Sigmoid colon (tissue), 6 donors: ENCODE measurements at regions not wholly inside any gene's neighbourhood (a gene's known extent, or its start where the extent isn't known, plus 50 kb on each side); places are given as distances from the start of the nearest gene placed in this dataset.
"Not testable (repeated sequence)": the region's sequence is repeated elsewhere in the genome, so short reads cannot be mapped to it uniquely, and the experiment has no call there.

Experiments
- DNase-seq: peaks from one replicate; pipeline ENCODE4 v3.0.0-alpha.2; 2019
- H3K27ac ChIP-seq, 4 donors: fragments of 200-600 bp; sonication (generic); one replicate each; pipeline ENCODE4 v1.5.1; 2016 to 2019; ENCODE audit warnings: mild to moderate bottlenecking in 1 of 4
- H3K27me3 ChIP-seq, 3 donors: fragments of 200-600 bp; sonication (generic); one replicate each; pipeline ENCODE4 v1.5.1; 2019; ENCODE audit warnings: mild to moderate bottlenecking in 1 of 3
- H3K36me3 ChIP-seq, 4 donors: fragments of 200-600 bp; sonication (generic); one replicate each; pipeline ENCODE4 v1.5.1; 2016 to 2019
- H3K4me1 ChIP-seq, 4 donors: fragments of 200-600 bp; sonication (generic); one replicate each; pipeline ENCODE4 v1.5.1; 2017 to 2019
- H3K4me3 ChIP-seq, 4 donors: fragments of 200-600 bp; sonication (generic); one replicate each; pipeline ENCODE4 v1.5.1; 2017 to 2019; ENCODE audit warnings: mild to moderate bottlenecking in 2 of 4, moderate library complexity in 1 of 4
- H3K9me3 ChIP-seq, 4 donors: fragments of 200-600 bp in 3 of 4; sonication (generic) in 3 of 4; one replicate each; pipeline versions ENCODE4 v1.5.1 to v1.6.1; 2013 to 2019
- EP300 ChIP-seq, 4 donors: sonication (generic); formaldehyde crosslinking; IDR thresholded peaks; one replicate each; pipeline ENCODE4 v1.6.1; 2017; ENCODE audit warnings: antibody characterized with exemption in 4 of 4
- POLR2A ChIP-seq, 2 donors: fragments of 450-650 bp; IDR thresholded peaks; one replicate each; pipeline ENCODE4 v1.6.1; 2016; ENCODE audit warnings: antibody characterized with exemption in 2 of 2, mild to moderate bottlenecking in 2 of 2, moderate library complexity in 2 of 2
- POLR2AphosphoS5 ChIP-seq, 4 donors: sonication (generic); formaldehyde crosslinking; IDR thresholded peaks; one replicate each; pipeline ENCODE4 v1.6.1; 2017; ENCODE audit warnings: antibody characterized with exemption in 4 of 4
- WGBS, 2 donors: extraction: QIAGEN DNeasy Blood & Tissue Kit; methylation state at CpG; one replicate each; pipeline ENCODE4 v1.1.7; 2013; 5-methylcytosine and 5-hydroxymethylcytosine counted together
- intact Hi-C: fragments of 100-400 bp; cut with DNase I; formaldehyde crosslinking; loops from one replicate; pipeline ENCODE4 v1.15.1; 2023
- TF ChIP-seq, protein P1 (sequence below), 4 experiments: fragments of 450-650 bp in 3 of 4; fragments of 200-600 bp in 1 of 4; IDR thresholded peaks; one replicate each; pipeline ENCODE4 v1.5.1; 2016 to 2019; ENCODE audit warnings: antibody characterized with exemption in 4 of 4, mild to moderate bottlenecking in 3 of 4, moderate library complexity in 2 of 4
- donor health status: healthy with polysubstance abuse.
- donor health status: healthy.

GRCh38 chr17:445839-446238 is 93.2 kb upstream of the RPH3AL start, which contains the start of gene RFLNB:
RFLNB (minus strand) TSS chr17:445939.
- H3K9me3 ChIP-seq, H3K27ac ChIP-seq, H3K27me3 ChIP-seq, DNase-seq, H3K4me3 ChIP-seq, H3K4me1 ChIP-seq, intact Hi-C loops: not testable (repeated sequence)
- peaks cover 0 to 33% (median 4%) of the 10 kb centered on the region in 4 donors for H3K36me3 ChIP-seq
- 76 to 82% methylated on average over 12 of the region's 12 CpGs for WGBS, 2 donors

DNA sequence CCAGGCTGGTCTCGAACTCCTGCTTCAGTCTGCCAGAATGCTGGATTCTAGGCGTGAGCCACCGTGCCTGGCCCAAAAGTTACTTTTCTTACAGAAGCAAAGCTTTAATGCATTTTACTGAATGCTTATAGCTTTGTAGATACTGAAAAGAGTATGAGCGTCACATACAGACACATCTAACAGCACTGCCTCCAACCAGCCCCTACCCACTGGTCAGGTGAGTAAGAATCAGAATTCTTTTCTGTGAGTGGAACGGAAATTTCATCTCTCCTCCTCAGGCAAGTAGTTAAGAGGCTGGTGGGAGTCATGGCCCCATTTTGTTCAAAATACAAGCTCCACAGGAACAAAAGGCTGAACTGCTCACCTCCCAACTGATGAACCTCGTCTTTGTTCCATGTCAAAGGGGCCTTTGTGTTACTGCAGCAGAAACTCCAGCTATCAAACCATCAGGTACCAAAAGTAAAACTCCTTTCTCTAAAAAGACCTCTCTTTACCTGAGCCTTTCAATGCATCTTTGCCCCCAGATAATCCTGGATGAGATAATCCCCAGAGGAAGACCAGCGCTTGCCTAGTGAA is 92.4 kb upstream of the RPH3AL start:
- no peak overlapping the region for H3K27ac ChIP-seq
- DNase-seq: no peak
- H3K27me3 ChIP-seq: no peaks in the 10 kb centered on the region
- no peak overlapping the region for H3K4me3 ChIP-seq
- WGBS, 2 donors: 90 to 93% methylated on average over 7 of the region's 7 CpGs
- peaks cover 0 to 33% (median 4%) of the 10 kb centered on the region in 4 donors for H3K36me3 ChIP-seq
- intact Hi-C loops: no loop called here
- TF ChIP-seq EP300 (IDR thresholded peaks at IDR 0.05) (no peak), POLR2AphosphoS5 (IDR thresholded peaks at IDR 0.05) (no peak), POLR2A (IDR thresholded peaks at IDR 0.05) (no peak)
- TF ChIP-seq, protein P1, sequence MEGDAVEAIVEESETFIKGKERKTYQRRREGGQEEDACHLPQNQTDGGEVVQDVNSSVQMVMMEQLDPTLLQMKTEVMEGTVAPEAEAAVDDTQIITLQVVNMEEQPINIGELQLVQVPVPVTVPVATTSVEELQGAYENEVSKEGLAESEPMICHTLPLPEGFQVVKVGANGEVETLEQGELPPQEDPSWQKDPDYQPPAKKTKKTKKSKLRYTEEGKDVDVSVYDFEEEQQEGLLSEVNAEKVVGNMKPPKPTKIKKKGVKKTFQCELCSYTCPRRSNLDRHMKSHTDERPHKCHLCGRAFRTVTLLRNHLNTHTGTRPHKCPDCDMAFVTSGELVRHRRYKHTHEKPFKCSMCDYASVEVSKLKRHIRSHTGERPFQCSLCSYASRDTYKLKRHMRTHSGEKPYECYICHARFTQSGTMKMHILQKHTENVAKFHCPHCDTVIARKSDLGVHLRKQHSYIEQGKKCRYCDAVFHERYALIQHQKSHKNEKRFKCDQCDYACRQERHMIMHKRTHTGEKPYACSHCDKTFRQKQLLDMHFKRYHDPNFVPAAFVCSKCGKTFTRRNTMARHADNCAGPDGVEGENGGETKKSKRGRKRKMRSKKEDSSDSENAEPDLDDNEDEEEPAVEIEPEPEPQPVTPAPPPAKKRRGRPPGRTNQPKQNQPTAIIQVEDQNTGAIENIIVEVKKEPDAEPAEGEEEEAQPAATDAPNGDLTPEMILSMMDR (IDR thresholded peaks at IDR 0.05): no peak
- H3K4me1 ChIP-seq: no peaks in the 10 kb centered on the region
- no peaks in the 10 kb centered on the region for H3K9me3 ChIP-seq

DNA sequence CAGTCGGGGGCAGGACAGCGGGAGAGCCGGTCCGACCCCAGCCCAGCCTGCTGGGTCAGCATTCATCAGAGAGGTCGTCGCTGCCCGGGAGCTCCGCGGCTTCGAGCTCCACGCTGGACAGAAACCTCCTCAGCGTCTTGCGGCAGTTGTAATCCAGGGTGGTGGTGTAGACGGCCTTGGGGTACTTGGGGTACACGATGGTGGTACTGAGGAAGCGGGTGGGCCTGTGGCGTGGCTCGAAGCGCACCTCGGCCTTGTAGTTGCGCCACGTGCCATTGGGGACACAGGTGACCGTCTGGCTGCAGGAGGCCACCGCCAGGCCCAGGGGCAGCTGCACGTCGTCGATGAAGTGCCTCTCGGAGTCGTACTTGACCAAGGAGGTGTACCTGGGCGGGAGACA is 90.5 kb upstream of the RPH3AL start:
- Histone ChIP-seq H3K27me3 (no peaks in the 10 kb centered on the region), H3K9me3 (no peaks in the 10 kb centered on the region), H3K36me3 (peaks cover 0 to 33% (median 4%) of the 10 kb centered on the region in 4 donors), H3K4me1 (no peaks in the 10 kb centered on the region), H3K27ac (no peak overlapping the region), H3K4me3 (no peak overlapping the region)
- TF ChIP-seq EP300 (IDR thresholded peaks at IDR 0.05) (no peak), POLR2A (IDR thresholded peaks at IDR 0.05) (no peak)
- intact Hi-C loops: no loop called here
- WGBS, 2 donors: 95 to 96% methylated on average over 30 of the region's 30 CpGs
- DNase-seq: no peak

DNA sequence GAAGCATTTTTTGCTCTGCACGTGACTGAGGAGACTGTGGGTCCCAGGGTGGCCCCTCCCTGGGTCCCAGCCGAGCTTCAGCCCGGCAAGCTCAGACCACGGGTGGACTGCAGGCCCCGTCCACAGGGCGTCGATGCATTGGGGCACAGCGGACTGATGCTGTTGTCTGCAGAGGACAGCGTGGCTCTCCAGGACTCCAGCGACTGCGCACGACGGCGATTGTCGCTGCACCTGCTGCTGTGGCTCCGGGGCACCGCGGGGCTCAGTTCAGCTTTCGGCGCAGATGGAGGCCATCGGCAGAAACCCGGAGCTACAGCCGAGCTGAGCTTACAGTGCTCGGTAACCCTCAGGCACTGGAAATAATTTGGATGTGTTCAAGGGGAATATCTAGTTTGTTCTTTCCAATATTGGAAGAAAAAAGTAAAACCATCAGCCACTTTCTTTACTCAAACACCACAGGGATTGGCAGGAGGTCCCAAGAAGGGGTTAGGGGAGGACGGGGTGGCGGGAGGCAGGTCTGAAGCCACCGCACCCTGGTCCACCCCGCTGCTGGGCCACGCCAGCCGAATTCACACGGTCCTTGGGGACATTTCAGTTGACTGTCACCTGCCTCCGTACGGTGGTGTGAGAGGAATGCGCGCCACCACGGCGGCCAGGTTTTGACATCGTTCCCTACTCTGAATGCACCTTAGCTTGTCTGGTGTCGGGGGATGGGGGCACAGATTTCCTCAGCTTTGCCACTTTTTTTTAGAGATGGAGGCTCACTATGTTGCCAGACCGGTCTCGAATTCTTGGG is 88.7 kb upstream of the RPH3AL start:
- intact Hi-C loops: no loop called here
- Histone ChIP-seq H3K36me3 (peaks cover 0 to 33% (median 4%) of the 10 kb centered on the region in 4 donors), H3K4me1 (no peaks in the 10 kb centered on the region), H3K27ac (no peak overlapping the region), H3K9me3 (no peaks in the 10 kb centered on the region), H3K27me3 (no peaks in the 10 kb centered on the region), H3K4me3 (no peak overlapping the region)
- TF ChIP-seq EP300 (IDR thresholded peaks at IDR 0.05) (no peak), POLR2AphosphoS5 (IDR thresholded peaks at IDR 0.05) (no peak), POLR2A (IDR thresholded peaks at IDR 0.05) (no peak)
- TF ChIP-seq, protein P1 (IDR thresholded peaks at IDR 0.05): no peak
- WGBS, 2 donors: 93 to 94% methylated on average over 41 of the region's 41 CpGs
- DNase-seq: no peak

DNA sequence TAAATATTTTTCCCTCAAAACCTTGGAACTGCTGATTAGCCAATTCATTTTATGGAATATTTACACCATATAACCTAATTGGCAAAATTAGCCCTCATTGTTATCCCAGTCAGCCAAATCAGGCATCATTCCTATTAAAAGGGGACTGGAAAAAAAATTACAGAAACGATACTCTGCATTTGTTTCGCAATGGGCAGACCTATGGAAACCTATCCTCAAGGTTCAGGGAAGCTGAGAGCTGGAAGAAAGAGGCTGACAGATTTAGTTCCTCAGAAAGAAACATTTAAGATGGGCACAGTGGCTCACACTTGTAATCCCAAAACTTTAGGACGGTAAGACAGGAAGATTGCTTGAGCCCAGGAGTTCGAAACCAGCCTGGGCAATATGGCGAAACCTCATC is 85.6 kb upstream of the RPH3AL start:
- no peak for DNase-seq
- TF ChIP-seq POLR2A (IDR thresholded peaks at IDR 0.05): no peak
- TF ChIP-seq, protein P1 (IDR thresholded peaks at IDR 0.05): no peak
- TF ChIP-seq POLR2AphosphoS5 (IDR thresholded peaks at IDR 0.05): no peak
- no peak for TF ChIP-seq EP300 (IDR thresholded peaks at IDR 0.05)
- Histone ChIP-seq H3K36me3 (peaks cover 0 to 17% (median 3%) of the 10 kb centered on the region in 4 donors), H3K4me3 (no peak overlapping the region), H3K27ac (no peak overlapping the region), H3K9me3 (no peaks in the 10 kb centered on the region), H3K4me1 (no peaks in the 10 kb centered on the region), H3K27me3 (no peaks in the 10 kb centered on the region)
- WGBS, 2 donors: 83 to 92% methylated on average over 5 of the region's 5 CpGs
- intact Hi-C loops: no loop called here
